ENCODE measurements at regions not wholly inside any gene's neighbourhood (a gene's known extent, or its start where the extent isn't known, plus 50 kb on each side); places are given as distances from the start of the nearest gene placed in this dataset.

- TF ChIP-seq BRCA1 (IDR thresholded peaks at IDR 0.05; ENCODE audit: low read depth, low read length) (no peak), POLR2A (IDR thresholded peaks at IDR 0.05; ENCODE audit: low read depth, low read length) (no peak), RELA (IDR thresholded peaks at IDR 0.05; ENCODE audit: borderline replicate concordance, partially characterized antibody) (no peak), POLR2AphosphoS5 (IDR thresholded peaks at IDR 0.05; ENCODE audit: low read length) (no peak), EZH2 (IDR thresholded peaks at IDR 0.05; ENCODE audit: borderline replicate concordance, control insufficient read depth, low read depth, low read length) (no peak), CTCF (IDR thresholded peaks at IDR 0.05 in 2 of 3, conservative IDR thresholded peaks at IDR 0.05 in 1 of 3; ENCODE audit: control insufficient read depth in 2 of 3, extremely low read depth in 1 of 3, insufficient read depth in 1 of 3, low read depth in 3 of 3, low read length in 3 of 3) (no peak), CBX3 (IDR thresholded peaks at IDR 0.05; ENCODE audit: borderline replicate concordance, low read depth) (no peak), HDAC6 (IDR thresholded peaks at IDR 0.05; ENCODE audit: unreplicated experiment) (no peak), GABPA (IDR thresholded peaks at IDR 0.05; ENCODE audit: low read depth) (no peak), CHD2 (IDR thresholded peaks at IDR 0.05; ENCODE audit: borderline replicate concordance, low read depth, low read length) (no peak), BCLAF1 (IDR thresholded peaks at IDR 0.05) (no peak)
These were observed 82.4 kb upstream of the SLC13A1 start for GRCh38 chr7:123282181-123282580.
